GM12874 (cell line): ENCODE measurements at regions not wholly inside any gene's neighbourhood (a gene's known extent, or its start where the extent isn't known, plus 50 kb on each side); places are given as distances from the start of the nearest gene placed in this dataset.

Experiments
- CTCF ChIP-seq: IDR thresholded peaks from 2 replicates; pipeline ENCODE4 v1.5.1; 2011; ENCODE audit warnings: low read depth, mild to moderate bottlenecking, control low read depth, low read length, moderate library complexity; ENCODE audit not compliant: insufficient read depth

DNA sequence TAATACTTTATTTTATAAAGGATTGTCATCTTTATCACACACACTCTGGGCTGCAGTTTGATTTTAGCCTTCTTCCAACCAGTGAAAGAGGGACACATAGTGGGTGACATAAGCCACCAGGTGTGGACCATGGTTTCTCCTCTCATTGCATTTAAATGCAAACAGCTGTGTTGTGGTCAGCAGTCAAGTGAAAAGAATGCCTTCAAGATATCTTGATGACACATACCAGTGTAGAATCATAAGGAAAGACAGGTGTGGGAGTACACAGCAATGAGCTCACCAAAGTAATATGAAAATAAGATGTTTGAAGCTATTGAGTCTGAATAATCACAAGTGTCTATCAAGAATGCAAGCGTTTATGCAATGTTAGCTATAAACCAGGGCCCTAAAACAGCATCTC, 580.0 kb downstream of the XPNPEP1 start:
- TF ChIP-seq CTCF: no peak

DNA sequence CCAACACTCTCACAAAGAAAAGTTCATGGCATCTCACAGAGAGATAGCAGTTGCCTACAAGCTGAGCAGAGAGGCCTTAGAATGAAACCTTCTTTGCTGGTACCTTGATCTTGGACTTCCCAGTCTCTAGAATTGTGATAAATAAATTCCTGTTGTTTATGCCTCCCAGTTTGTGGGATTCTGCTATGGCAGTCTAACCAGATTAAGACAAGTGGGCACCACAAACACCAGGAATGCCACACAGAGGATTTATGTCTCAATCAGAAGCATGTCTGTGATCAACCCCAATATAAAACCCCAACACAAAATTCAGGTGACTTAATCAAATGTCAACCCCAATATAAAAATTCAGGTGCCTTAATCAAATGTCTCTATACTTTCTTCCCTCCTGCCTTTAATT, 581.3 kb downstream of the XPNPEP1 start:
- TF ChIP-seq CTCF: no peak

DNA sequence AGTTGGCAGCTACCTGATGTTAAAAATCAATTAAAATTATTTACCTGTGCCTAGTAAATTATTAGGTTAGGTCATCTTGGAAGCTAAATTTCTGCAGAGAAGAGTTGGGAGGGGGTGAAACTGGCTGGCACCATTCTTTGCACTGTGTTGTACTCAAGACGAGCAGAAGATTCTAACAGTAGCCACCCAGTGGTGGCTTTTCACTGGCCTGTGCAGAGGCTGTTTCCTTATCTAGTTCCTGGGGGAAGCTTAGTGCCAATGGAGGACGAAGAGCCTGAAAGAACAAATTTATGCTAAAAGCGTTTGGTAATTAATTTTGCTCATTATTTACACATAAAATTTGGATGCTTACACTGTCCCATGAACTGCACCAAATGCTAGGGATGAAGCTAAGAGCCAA, 595.3 kb downstream of the XPNPEP1 start:
- no peak for TF ChIP-seq CTCF

- no peak for TF ChIP-seq CTCF
Measured at GRCh38 chr10:109327266-109327665, 596.0 kb downstream of the XPNPEP1 start.

DNA sequence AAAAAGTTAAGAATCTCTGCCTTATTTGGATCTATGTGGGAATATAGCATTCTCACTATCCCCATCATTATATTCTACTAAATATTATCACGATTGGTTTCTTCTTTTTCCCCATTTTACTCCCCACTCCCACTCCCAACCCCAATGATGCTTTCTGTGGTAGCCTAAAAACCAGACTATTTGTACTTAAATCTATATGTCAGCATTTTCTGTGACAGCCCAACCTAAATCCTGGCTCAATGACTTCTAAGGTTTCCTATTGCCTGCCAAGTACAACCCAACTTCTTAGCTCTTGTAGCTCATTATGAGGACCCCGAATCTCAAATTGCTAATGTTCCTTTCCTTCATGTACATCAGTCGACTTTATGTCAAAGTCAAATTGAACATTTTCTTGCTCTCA, 598.6 kb downstream of the XPNPEP1 start:
- TF ChIP-seq CTCF: no peak

- TF ChIP-seq CTCF: no peak
Measured at GRCh38 chr10:109317746-109318366, 605.5 kb downstream of the XPNPEP1 start.

GRCh38 chr10:109308971-109309370, 614.3 kb downstream of the XPNPEP1 start:
- no peak for TF ChIP-seq CTCF
